Fibroblast of the aortic adventitia (primary cell): ENCODE measurements at regions not wholly inside any gene's neighbourhood (a gene's known extent, or its start where the extent isn't known, plus 50 kb on each side); places are given as distances from the start of the nearest gene placed in this dataset.

Source experiments
- DNase-seq: peaks from one replicate; pipeline ENCODE4 v3.0.0-alpha.2; 2010; ENCODE audit warnings: low read depth
- H3K4me3 ChIP-seq: 2 replicates; pipeline ENCODE4 v1.5.1; 2011; ENCODE audit warnings: low read depth, mild to moderate bottlenecking, control low read depth, low read length, moderate library complexity
- TF ChIP-seq, protein P1 (sequence below): IDR thresholded peaks from 2 replicates; pipeline ENCODE4 v1.5.1; 2011; ENCODE audit warnings: mild to moderate bottlenecking, low read length, control low read depth, inconsistent platforms; ENCODE audit not compliant: insufficient read depth

- no peak overlapping the region for H3K4me3 ChIP-seq
- TF ChIP-seq, protein P1, sequence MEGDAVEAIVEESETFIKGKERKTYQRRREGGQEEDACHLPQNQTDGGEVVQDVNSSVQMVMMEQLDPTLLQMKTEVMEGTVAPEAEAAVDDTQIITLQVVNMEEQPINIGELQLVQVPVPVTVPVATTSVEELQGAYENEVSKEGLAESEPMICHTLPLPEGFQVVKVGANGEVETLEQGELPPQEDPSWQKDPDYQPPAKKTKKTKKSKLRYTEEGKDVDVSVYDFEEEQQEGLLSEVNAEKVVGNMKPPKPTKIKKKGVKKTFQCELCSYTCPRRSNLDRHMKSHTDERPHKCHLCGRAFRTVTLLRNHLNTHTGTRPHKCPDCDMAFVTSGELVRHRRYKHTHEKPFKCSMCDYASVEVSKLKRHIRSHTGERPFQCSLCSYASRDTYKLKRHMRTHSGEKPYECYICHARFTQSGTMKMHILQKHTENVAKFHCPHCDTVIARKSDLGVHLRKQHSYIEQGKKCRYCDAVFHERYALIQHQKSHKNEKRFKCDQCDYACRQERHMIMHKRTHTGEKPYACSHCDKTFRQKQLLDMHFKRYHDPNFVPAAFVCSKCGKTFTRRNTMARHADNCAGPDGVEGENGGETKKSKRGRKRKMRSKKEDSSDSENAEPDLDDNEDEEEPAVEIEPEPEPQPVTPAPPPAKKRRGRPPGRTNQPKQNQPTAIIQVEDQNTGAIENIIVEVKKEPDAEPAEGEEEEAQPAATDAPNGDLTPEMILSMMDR = no peak
- DNase-seq = no peak
Observed at GRCh38 chr13:105929505-105929904, 606.0 kb downstream of the EFNB2 start.

DNA sequence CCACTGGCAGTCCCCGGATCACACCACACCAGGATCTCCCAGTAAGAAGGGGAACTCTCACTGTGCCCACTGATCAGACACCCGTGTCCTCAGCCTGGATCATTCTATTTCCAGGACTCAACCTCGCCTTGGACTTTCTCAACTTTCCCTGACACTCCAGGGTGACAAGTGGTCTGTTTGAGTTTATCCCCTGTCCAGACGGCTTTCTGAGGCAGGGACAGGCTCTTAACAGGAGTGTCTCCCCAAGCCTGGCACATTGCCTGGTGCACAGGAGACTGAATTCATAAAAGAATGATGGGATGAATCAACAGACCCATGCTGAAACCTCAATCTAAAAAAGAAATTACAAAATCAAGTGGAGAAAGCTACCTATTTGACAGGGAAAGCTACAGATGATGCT is 606.6 kb downstream of the EFNB2 start:
- TF ChIP-seq, protein P1 = no peak
- no peak overlapping the region for H3K4me3 ChIP-seq
- DNase-seq = no peak

- TF ChIP-seq, protein P1 = no peak
- DNase-seq = no peak
Observed at GRCh38 chr13:105928048-105928447, 607.4 kb downstream of the EFNB2 start.

GRCh38 chr13:105925496-105925895 is 610.0 kb downstream of the EFNB2 start:
- peak; percentile 48 for DNase-seq
- TF ChIP-seq, protein P1 = no peak
- no peak overlapping the region for H3K4me3 ChIP-seq

More at GRCh38 chr13:105928048-105928447, 607.4 kb downstream of the EFNB2 start:
- no peak overlapping the region for H3K4me3 ChIP-seq

DNA sequence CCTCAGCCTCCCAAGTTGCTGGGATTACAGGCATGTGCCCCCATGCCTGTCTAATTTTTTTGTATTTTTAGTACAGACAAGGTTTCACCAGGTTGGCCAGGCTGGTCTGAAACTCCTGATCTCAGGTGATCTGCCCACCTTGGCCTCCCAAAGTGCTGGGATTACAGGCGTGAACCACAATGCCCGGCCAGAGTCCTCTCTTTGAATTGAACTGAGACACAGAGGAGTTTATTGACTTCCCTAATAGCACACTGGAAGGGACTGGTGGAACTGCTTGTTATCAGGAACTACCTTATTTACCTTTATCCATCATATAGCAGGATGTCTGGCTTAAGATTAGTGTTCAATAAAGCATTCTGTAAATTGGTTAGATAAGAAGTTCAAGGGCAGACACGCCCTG is 613.8 kb downstream of the EFNB2 start:
- H3K4me3 ChIP-seq = no peak overlapping the region
- DNase-seq = no peak
- TF ChIP-seq, protein P1 = no peak

DNA sequence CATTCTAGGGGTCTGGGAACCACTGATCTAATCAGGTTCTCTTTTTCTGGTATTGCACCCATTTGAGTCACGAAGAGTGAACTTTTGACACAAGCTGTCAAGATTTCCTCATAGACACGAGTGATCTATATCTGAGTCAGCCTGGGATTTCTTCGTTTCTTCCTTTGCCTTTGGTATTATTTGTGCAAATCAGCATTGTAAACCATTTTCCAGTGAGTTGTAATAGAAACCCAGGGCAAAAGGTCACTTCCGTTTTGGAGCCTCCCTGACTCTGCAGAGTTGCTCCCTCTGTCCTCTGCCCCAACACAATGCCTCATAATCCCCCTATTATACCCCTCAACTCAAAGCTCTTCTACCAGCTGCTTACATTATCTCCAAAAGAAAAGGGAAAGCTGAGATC is 615.1 kb downstream of the EFNB2 start:
- H3K4me3 ChIP-seq = no peak overlapping the region
- DNase-seq = peak; percentile 8
- TF ChIP-seq, protein P1 = no peak
